NCI-H2081 treated with DMSO at 0.1 percent for 48 hours (cell line): ENCODE measurements at regions not wholly inside any gene's neighbourhood (a gene's known extent, or its start where the extent isn't known, plus 50 kb on each side); places are given as distances from the start of the nearest gene placed in this dataset.
"Not testable (repeated sequence)": the region's sequence is repeated elsewhere in the genome, so short reads cannot be mapped to it uniquely, and the experiment has no call there.

Experiments
- DNase-seq: peaks from one replicate; lab custom pipeline; 2025; lab: John Stamatoyannopoulos, UW

DNA sequence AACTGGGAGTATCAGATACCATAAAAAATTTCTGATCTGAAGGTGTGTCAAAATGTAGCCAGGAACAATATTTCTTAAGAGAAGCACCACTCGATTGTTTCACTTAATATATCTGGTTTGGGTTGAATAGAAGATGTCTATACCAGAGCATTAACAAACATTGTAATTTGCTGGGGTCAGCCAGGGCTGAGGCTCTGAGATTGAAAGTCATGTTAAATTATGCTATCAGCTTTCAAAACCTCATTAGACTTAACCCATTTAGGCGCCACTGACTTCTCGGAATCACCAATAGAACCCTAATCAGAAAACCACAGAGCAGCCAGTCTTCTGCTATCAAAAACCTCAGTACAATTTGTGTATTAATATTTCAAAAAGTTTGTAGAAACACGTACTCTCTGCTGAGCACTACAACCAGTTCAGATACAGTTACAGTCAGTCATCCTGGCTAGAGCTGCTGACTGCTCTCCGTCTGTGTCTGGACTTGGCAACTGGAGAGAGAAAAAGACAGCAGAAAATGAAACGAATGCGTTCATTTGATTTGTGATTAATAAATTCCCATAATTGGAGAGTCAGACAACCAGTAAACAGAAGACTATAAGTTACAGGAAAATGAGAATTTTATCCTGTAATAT lies 848.6 kb upstream of the PABPC4L start:
- DNase-seq, result no peak

DNA sequence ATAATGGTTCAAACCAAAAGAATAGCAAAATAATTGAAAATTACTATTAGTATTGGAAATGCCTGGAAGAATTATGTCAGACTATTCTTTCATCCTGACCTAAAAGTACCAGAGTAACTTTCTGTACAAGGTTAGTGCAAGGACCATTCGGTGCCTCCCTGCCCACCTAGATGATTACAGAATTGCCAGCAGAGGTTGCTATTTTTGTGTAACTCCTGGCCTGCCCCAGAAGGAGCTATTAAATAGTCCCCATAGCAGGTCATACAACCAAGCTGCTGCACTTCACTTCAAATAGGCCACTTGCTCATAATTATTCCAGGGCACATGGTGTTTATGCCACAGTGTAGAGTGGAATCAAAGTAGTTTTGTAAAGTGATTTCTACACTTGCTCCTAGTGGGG lies 831.1 kb upstream of the PABPC4L start:
- no peak for DNase-seq

DNA sequence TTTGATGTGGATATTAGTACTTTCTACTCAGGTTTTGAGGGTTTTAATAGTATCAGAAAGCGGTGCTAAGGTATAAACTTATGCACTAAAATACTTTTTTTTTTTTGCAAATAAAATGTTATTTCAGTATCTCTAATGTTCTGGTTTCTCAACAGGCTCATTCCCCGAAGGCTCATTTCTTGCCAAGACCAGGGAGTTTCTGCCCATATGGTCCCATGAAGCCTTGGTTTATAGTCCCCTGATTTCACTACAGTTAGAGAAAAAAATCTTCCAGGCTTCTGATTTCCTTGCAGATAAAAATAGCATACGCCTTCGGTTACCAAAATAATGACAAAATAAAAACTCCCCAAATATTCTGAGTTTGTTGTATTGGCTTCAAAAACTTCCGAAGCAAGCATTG lies 814.2 kb upstream of the PABPC4L start:
- DNase-seq, result no peak

DNA sequence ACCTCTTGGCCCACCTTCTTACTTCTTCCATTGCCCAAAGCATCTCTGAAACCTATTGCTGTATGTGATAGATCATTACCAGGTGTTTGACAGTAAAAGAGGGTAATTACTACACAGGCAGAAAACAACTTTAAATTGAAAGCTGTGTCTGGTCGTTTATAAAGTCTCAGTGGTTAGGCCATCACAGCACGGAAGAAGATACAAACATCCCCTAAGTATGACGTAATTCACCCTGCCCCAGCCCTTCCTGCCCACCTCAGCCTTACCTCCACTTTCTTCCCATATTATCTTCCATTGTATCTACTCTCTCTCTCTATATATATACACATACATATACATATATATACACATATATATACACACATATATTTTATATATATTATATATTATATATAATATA lies 805.8 kb upstream of the PABPC4L start:
- DNase-seq, result no peak

DNA sequence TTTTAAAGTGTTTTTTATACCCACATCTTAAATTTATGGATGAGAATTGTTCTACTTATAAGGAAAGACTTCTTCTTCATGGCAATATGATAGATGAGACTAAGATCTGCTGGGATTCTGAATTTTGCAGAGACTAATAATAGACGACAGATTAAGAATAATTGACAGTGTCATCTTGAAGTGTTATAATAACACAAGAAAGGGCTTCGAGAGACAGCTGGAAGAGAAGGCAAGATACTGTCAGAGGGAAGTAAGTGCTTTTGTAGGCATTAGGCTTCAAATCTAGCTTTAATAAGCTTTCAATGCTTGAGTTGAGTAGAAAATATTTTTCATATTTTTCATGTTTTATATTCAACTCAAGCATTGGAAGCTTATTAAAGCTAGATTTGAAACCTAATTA lies 797.6 kb upstream of the PABPC4L start:
- no peak for DNase-seq

DNA sequence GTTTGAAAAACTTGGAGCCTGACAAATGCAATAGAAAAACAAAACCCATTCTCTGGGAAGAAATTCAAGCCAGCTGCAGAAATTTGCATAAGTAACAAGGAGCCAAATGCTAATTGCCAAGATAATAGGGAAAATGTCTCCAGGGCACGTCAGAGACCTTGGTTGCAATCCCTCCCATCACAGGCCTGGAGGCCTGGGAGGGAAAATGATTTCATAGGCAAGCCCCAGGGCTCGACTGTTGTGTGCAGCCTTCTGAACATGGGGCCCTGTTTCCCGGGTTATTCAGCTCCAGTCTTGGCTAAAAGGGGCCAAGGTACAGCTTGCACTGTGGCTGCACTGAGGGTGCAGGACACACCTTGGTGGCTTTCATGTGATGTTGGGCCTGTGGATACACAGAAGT lies 760.4 kb upstream of the PABPC4L start:
- DNase-seq, result no peak

DNA sequence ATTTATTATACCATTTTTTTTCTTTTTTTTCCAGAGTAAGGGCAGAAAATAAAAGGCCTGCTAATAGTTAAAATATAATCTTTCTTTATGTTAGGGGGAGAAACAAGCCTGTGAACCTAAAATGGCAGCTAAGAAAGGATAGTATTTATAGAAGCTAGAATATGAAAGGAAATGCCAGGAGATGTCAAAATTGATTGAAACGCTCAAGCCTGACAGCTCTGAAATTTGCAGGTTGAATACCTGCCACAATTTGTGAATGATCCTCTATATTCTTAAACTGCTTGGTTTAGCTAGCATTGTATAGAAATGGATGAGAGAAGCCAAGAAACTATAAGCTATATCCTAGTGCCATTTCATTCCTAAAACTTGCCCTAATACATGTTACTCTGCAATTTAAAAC lies 757.3 kb upstream of the PABPC4L start:
- no peak for DNase-seq

DNA sequence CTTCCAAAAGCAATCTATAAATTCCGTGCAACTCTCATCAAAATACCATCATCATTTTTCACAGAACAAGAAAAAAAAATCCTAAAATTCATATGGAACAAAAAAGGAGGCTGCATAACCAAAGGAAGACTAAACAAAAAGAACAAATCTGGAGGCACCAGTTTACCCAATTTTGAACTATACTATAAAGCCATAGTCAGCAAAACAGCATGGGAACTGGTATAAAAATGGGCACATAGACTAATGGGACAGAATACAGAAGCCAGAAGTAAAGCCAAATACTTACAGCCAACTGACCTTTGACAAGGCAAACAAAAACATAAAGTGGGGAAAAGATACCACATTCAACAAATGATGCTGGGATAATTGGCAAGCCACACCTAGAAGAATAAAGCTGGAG lies 753.5 kb upstream of the PABPC4L start:
- DNase-seq, result no peak

DNA sequence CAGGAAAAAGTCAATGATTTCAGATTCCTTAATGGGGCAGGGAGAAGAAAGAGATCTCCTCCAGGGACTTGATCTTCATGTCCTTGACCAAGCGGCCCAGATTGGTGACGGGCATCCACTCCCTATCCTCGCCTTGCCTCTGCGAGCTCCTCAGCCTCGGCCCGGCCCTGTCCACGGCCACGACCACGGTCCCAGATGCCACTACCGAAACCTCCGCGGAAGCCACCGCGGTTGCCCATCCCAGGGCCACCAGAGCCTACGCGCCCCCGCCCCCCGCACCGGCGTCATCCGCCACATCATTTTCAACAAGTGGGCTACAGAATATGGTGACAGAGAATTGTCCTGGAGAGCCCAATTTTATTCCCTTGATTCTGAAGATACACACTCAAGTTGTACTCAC lies 751.2 kb upstream of the PABPC4L start:
- no peak for DNase-seq

DNA sequence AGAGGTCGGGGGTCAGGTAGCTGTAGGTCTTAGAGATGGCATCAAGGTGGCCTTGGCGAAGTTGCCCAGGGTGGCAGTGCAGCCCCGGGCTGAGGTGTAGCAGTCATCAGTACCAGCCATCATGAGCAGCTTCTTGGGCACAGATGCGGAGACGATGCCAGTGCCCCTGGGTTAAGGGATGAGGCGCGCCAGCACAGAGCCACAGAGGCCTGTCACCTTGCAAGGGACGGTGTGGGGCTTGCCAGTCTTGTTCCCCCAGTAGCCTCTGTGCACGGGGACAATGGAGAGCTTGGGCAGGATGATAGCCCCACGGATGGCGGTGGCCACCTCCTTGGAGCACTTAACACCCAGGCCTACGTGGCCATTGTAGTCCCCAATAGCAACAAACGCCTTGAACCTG lies 750.7 kb upstream of the PABPC4L start:
- DNase-seq, result no peak

DNA sequence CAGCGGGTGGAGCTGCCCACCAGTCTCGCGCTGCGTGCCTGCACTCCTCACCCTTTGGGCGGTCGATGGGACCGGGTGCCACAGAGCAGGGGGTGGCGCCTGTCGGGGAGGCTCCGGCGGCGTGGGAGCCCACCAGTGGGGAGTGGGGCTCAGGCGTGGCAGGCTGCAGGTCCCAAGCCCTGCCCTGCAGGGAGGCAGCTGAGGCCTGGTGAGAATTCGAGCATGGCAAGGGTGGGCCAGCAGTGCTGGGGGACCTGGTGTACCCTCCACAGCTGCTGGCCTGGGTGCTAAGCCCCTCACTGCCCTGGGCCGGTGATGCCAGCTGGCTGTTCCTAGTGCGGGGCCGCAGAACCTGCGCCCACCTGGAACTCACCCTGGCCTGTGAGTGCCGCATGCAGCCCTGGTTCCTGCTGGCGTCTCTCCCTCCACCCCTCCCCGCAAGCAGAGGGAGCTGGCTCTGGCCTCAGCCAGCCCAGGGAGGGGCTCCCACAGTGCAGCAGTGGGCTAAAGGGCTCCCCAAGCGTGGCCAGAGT lies 746.6 kb upstream of the PABPC4L start:
- DNase-seq, result no peak

DNA sequence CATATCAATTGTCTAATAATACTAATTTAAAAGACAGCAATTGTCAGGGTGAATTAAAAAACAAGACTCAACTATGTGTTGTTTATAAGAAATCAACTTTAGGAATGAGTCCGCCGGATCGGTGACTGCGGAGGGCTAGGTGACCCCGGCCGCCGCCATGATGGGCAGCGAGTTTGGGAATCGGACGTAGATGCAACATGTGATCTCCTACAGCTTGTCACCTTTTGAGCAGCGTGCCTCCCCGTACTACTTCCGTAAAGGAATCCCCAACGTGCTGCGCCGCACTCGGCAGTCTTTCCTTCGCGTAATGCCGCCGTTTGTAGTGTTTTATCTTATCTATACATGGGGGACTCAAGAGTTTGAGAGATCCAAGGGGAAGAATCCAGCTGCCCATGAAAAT lies 742.5 kb upstream of the PABPC4L start:
- DNase-seq, result no peak

DNA sequence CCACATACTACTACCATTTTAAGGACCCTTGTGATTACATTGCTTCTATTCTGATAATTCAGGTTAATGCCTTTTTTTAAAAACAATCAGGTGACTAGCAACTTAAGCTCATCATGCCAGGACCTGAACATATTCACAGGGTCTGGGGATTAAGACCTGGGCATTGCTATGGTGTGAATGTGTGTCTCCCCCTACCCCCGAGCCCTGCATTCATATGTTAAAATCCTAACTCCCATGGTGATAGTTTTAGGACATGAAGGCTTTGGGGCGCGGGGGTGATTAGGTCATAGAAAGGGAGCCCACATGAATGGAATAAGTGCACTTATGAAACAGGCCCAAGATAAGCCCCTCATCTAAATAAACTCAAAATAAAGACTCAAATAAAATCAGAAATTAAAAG lies 734.4 kb upstream of the PABPC4L start:
- DNase-seq, result no peak

DNA sequence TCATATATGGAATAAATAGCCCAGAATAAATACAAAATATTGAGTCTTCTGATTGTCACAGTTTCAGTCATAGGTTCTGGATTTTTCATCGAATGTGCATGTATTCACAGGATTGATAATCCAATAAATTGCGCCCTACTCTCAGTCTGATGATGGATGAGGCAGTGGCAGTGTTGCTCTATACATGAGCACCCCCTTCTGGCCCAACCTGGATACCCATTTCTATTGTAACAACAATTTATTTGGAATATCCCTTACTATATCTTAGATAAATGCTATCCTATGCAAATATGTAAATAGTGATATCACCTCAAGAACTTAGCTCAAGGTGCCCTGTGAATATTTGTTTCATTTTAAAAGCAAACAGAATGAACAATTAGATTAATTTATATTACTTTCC lies 733.7 kb upstream of the PABPC4L start:
- DNase-seq, result no peak

DNA sequence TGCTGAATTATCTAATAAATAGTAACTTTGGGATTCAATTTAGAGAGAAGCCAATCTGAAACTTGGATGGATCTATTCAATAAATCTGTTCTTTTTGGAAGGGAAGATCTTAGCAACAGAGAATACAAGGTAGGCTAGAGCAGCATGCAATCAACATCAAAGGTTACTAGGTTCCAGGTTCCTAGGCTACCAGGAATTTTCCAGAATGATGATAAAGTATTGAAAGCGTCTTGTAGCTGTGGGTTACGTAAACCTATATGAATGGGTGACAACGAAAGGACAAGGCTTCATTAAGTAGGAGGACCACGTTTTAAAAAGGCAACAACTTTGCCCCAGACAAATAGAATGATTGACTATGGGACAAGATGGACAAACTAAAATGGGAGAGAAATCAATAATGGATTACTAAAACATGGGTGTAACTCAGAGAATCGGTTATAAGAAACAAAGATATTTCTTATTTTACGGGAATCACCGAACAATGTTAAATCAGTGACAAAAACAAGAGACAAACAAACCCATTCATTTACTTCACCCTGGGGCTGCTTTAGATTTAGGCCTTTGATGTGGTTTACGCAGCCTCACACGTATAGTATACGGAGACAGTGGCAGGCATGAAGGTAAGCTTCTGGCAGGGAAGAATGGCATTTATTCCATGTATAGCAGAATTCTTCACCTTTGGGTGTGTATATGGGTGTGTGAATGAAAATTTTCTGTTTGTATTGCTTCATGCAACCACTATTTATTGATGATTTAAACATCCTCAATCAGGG lies 732.6 kb upstream of the PABPC4L start:
- no peak for DNase-seq

DNA sequence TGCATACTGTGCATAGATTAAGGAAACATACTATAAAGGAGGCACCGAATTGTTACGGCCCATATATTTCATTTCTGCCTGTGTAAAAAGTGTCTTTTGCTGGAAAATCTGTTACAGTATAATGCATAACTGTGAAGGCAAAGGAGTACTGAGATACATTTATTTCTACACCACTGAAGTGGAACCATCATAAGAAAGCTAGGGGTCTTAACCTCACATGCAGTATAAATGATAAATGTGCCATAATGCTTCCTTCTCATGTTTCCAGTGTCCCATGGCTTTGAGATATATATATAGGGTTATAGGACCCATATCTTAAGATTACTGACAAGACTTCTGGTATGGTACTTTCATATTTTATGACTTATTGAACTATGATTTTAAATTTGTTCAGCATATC lies 713.8 kb upstream of the PABPC4L start:
- DNase-seq, result no peak

DNA sequence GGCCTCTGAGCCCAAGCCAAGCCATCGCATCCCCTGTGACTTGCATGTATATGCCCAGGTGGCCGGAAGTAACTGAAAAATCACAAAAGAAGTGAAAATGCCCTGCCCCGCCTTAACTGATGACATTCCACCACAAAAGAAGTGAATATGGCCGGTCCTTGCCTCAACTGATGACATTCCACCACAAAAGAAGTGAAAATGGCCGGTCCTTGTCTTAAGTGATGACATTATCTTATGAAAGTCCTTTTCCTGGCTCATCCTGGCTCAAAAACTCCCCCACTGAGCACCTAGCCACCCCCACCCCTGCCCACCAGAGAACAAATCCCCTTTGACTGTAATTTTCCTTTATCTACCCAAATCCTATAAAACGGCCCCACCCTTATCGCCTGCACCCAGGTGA lies 712.7 kb upstream of the PABPC4L start:
- not testable (repeated sequence) for DNase-seq

DNA sequence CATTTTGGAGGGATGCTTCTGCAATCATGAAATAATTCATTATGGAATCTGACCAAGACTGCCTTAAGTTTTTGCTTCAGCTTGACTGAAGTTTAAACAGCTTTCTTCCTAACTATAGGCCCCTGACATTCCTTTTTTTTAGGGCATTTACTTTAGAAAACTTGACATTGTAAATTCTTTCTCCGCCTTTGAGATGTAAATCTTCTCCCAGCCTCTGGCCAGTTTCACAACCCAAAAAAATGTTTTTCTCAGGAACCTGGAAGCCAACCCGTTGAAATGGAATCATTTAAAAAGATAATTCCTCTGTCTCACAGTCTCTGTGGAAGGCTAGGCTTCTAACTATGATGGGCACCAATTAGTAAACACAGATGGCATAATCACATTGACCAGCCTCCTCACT lies 710.4 kb upstream of the PABPC4L start:
- no peak for DNase-seq

DNA sequence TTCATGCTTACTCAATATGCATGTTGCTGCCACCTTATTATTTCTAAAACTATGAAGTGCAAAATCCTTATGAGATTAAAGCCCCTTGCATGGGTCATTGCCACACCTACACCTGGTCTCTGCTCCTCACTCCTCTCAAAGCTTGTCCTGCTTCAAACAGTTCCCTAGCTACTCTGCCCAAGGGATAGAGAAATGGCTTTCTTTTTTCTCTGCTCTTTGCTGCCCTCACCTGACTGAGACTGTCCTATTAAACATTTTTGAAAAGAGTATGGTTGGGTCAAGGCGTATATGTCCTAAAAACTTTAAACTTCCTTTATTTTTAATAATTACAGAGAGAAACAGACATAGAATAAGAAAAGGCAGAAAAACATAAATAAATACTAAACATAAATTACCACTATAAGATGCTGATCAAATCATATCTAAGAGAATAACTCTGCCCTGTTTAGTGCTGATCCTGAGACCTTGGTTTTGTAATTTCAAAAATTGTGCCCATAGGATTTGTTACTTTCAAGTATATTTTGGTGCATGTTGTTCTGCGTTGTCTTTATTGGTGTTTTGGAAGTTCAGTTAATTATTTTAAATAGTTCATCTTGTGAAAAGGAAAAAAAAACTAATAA lies 704.9 kb upstream of the PABPC4L start:
- DNase-seq, result no peak

DNA sequence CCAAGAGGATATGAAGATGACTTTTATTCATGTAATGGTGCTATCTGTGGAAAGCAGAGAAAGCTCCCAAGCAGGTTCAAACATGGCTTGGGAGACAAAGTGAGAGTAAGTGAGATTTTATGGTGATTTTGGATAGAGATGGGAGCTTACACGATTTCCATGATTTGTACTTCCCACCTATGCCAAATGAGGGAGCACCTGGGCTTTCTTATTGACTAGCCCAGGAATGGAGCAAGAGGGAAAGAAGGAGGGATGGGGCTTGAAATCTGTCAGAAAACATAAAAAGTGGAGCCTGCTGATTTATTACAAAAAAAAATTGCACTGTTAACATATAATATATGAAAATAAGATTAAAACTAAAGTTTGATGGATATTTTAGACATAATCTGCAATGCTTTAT lies 703.5 kb upstream of the PABPC4L start:
- no peak for DNase-seq

DNA sequence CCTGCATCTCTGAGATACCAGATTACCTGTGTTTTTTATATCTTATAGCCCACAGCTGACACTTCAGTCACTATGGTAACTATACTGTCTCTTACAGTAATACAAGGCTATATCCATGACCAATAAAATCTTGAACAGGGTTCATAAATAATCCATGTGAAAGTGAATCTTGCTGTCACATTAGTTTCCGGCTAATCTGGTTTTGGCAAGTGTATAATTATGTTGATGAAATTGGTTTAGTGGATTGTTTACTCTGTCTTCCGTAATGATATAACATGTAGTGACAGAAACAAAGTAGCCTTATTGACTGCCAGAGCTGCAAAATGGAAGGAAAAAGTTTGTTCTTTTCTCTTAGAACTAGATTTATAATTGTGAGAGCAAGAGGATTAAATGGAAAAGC lies 686.6 kb upstream of the PABPC4L start:
- DNase-seq, result peak; percentile 33

DNA sequence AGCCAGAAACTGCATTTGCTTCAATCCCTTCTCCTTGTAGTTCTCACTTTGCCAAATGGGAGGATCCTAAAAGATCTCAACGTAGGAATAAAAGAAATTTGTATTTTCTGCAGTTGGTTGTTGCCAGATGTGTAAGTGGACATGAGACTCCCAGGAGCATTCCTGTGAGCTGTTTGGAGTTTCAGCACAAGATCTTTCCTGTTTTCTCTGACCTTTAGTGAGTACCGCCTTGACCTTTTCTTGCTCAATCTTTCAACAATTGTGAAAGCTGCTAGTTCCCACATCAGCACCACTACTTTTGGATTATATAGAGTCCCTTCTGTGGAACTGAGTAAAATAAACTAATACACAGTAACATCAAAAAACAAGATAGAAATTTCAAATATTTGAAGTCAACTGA lies 683.8 kb upstream of the PABPC4L start:
- no peak for DNase-seq

DNA sequence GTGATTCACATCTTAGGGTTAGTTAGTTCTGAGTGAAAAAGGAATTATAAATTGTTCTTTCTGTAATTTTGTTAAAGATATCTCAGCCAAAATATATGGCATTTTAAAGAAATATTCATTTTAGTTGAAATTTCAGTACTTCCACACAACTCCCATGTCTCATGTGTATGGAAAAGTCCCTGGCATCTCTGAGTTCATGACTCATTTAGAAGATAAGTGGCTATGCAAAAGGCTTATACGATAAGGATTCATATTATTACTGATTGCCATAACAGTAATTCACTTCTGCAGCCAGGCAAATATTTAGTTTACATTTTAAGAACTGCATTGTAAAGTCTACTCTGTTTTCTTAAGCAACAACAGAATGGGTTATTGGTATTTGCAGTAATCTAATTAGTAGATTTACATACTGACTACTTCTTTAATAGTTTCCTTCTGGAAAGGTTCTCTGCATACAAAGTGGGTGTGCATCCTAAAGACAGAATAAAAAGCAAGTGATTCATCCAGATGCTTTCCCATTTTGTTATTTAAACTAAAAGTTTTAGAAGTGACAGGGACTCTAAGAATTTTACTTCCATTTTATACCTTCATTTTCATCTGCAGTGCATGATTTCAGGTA lies 682.4 kb upstream of the PABPC4L start:
- DNase-seq, result no peak
